Coronary artery (tissue), 2 donors: ENCODE measurements at regions not wholly inside any gene's neighbourhood (a gene's known extent, or its start where the extent isn't known, plus 50 kb on each side); places are given as distances from the start of the nearest gene placed in this dataset.

ENCODE experiments used
- DNase-seq: peaks from one replicate; pipeline ENCODE4 v3.0.0-alpha.2; 2017; ENCODE audit warnings: low spot score
- H3K27ac ChIP-seq, 2 donors: fragments of 200-600 bp; sonication (generic); one replicate each; pipeline ENCODE4 v1.5.1; 2016 to 2019
- H3K4me3 ChIP-seq: fragments of 200-600 bp; sonication (generic); 2 replicates; pipeline ENCODE4 v1.5.1; 2016; ENCODE audit warnings: mild to moderate bottlenecking, moderate library complexity
- TF ChIP-seq, protein P1 (sequence below): fragments of 200-600 bp; sonication (generic); IDR thresholded peaks from one replicate; pipeline ENCODE4 v1.5.1; 2019; ENCODE audit warnings: antibody characterized with exemption

DNA sequence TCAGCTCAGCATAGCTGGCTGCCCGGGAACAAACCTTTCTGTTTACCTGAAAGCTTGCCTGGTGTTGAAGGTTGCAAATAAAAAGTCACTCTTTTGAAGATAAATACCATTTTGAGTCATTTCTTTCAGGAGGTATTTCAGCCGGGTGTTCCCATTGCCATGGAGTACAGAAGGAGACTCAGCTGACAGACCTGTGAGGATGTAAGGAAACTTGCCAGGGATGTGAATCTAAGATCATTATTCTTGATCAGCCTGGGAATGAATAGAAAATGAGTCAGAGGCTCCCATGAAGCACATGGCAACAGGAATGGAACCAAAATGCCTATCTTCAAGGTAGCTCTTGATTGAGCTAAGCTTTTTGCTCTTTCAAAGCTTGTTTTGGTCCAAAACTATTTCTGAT lies 231.2 kb downstream of the CYRIA start:
- H3K4me3 ChIP-seq: no peak overlapping the region
- H3K27ac ChIP-seq: no peak overlapping the region
- no peak for DNase-seq
- TF ChIP-seq, protein P1, sequence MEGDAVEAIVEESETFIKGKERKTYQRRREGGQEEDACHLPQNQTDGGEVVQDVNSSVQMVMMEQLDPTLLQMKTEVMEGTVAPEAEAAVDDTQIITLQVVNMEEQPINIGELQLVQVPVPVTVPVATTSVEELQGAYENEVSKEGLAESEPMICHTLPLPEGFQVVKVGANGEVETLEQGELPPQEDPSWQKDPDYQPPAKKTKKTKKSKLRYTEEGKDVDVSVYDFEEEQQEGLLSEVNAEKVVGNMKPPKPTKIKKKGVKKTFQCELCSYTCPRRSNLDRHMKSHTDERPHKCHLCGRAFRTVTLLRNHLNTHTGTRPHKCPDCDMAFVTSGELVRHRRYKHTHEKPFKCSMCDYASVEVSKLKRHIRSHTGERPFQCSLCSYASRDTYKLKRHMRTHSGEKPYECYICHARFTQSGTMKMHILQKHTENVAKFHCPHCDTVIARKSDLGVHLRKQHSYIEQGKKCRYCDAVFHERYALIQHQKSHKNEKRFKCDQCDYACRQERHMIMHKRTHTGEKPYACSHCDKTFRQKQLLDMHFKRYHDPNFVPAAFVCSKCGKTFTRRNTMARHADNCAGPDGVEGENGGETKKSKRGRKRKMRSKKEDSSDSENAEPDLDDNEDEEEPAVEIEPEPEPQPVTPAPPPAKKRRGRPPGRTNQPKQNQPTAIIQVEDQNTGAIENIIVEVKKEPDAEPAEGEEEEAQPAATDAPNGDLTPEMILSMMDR: no peak

DNA sequence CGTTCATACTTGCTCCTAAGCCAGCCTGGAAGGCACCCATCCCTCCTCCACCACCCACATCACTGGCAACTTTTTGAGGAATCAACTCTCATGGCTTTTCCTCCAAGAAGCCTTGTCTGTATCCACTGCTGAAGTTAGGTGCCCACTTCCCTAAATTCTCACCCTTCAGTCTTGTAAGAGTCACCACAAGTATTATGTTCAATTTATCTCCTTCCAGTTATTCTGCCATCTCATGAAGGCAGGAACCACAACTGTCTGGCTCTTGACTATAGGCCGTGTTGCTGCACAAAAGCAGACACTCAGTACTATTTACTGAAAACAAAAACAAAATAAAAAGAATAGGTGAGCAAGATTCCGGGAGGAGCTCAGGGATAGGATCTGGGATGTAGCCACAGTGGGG lies 234.8 kb downstream of the CYRIA start:
- Histone ChIP-seq H3K27ac (no peak overlapping the region), H3K4me3 (no peak overlapping the region)
- DNase-seq: no peak
- TF ChIP-seq, protein P1: no peak

DNA sequence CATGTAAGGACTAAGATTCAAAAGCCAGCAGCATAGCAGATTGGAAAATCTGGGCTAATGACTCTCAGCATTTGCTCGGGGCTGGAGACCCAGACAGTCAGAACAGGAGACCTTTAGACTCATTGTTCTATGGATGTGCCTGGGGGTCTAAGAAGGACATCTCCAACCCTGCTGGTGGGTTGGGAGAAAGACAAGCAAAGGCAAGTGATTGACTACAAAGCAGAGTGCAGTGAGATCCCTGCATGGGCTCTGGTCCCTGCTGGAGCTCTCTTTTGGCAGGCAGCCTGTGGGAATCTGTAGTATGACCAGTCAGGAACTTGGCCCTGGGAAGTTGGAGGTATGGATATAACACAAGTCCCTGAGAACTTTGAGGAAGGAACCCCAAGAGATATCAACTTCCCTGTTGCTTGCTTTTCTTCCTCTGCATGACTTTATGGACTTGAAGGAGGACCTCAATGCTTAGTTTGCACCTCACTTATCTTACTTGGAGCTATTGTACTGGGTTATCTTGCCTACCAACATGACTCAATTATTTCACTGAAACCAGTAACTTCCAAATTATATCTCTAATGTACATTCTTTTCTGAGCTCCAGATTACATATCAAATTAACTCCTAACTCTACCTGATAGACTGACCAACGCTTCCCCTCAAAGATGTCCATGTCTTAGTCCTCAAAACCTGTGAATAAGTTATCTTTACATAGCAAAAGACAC lies 236.0 kb downstream of the CYRIA start:
- DNase-seq: no peak
- Histone ChIP-seq H3K27ac (no peak overlapping the region), H3K4me3 (no peak overlapping the region)
- TF ChIP-seq, protein P1: no peak

DNA sequence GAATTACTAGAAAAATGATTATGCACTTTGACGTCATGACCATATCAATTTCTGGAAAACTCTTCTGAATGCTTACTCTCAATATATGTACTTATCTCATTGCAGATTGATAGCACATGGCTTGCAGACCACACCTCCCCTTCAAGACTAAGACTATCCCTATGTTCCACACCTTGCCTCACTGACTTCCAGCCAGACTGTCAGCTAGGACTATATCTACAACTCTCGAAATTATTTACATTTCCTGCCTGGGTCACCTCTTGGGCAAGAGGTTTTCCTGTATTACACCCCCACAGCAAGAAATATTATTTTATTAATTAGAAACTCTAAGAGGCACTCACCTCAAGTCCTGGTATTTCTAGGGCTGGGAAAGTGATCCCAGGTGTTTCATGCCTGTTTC lies 236.6 kb downstream of the CYRIA start:
- TF ChIP-seq, protein P1: no peak

DNA sequence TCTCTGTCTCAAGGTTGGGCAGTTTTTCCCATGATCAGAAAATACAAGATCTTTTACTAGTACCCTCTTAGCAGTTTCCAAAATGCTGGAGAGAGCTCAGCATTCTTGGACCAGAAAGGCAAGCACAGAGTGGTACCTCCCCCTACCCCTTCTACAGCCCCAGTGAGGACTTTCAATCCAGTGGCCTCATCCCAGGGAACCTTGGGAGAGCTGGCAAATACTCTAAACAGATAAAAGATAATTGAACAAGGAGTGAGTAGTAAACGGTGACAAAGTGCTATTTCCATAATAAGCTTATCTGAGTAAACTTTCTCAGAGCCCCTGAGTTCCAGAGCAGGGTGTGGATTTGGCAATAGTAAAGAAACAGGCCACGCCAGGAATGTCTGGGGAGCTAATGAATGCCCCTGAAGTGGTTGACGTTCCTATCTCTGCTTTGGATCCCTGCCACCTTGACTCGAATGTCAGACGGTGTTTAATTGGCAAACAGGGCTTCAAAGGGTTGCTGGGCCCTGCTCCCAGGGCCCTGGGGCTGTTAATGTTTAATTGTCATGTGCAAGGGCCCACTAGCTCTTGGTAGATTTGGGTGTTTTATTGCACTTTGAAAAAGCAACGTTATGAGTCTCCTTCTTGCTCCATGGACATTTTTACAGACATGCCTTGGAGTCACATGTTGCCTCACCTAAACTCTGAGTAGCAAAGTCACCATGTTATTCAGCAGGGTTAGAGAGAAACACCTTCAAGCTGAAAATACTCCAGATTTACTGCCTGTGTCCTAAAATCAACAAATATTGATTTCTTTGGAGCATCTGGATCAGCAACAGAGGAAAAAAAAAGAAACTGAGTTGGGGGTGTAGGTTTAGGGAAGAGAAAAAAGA lies 239.9 kb downstream of the CYRIA start:
- DNase-seq: no peak
- H3K4me3 ChIP-seq: no peak overlapping the region
- TF ChIP-seq, protein P1: no peak
- H3K27ac ChIP-seq: no peak overlapping the region

More for the DNA sequence above, 236.6 kb downstream of the CYRIA start:
- no peak for DNase-seq
- no peak overlapping the region for H3K4me3 ChIP-seq
- no peak overlapping the region for H3K27ac ChIP-seq

DNA sequence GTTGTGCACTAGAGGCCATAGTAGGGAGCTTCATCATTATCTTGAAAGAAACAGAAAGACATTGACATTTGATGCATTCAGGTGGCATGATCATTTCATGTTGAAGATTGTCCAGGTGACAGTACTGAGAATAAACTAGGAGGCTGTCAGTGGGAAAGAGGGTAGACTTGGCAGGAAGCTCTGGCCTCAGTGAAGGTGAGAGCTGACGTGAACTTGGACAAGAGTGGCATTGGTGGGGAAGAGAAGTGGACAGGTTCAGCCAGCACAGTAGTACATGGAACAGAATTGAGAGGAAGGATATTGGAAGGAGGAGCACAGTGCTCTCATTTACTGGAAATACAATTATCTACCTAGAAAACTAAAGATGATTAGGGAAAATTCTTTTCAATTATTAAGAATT lies 245.2 kb downstream of the CYRIA start:
- TF ChIP-seq, protein P1: no peak
- H3K27ac ChIP-seq: no peak overlapping the region
- no peak overlapping the region for H3K4me3 ChIP-seq
- DNase-seq: no peak
